ENCODE measurements at regions not wholly inside any gene's neighbourhood (a gene's known extent, or its start where the extent isn't known, plus 50 kb on each side); places are given as distances from the start of the nearest gene placed in this dataset.

- Histone ChIP-seq H4K5ac (ENCODE audit: low read depth, low read length) (no peak overlapping the region), H2BK120ac (ENCODE audit: low read depth, low read length) (no peak overlapping the region), H2AK9ac (replicated peaks; ENCODE audit: low read depth, low read length, poor library complexity) (no peak overlapping the region), H2BK20ac (ENCODE audit: low read depth, low read length) (no peak overlapping the region), H4K20me1 (ENCODE audit: insufficient read depth, low read length) (no peaks in the 10 kb centered on the region), H4K8ac (ENCODE audit: low read depth in 2 of 2, low read length in 2 of 2) (no peak overlapping the region), H3K9ac (ENCODE audit: low read depth, low read length) (no peak overlapping the region), H4K91ac (ENCODE audit: insufficient read depth, low read depth, low read length) (no peak overlapping the region), H3K56ac (ENCODE audit: extremely low read depth, insufficient read depth, low read length) (no peak overlapping the region), H2AFZ (replicated peaks; ENCODE audit: low read length, poor library complexity) (no peak overlapping the region), H2AK5ac (ENCODE audit: low read depth, low read length) (no peak overlapping the region), H3K4me1 (ENCODE audit: control insufficient read depth, insufficient read depth, low read length) (no peaks in the 10 kb centered on the region), H3K4ac (ENCODE audit: low read depth, low read length) (no peak overlapping the region), H3K18ac (ENCODE audit: low read depth, low read length) (no peak overlapping the region), H3K14ac (replicated peaks; ENCODE audit: low read depth, low read length) (no peak overlapping the region), H3K9me1 (ENCODE audit: insufficient read depth, low read length) (no peaks in the 10 kb centered on the region), H3K27me3 (ENCODE audit: control insufficient read depth, insufficient read depth, low read length) (no peaks in the 10 kb centered on the region), H3K9me3 (ENCODE audit: control insufficient read depth, insufficient read depth, low read length) (no peaks in the 10 kb centered on the region), H3K23ac (ENCODE audit: low read depth, low read length) (no peak overlapping the region), H3K4me2 (ENCODE audit: low read depth, low read length) (no peak overlapping the region), H3K27ac (ENCODE audit: insufficient read depth, low read length) (no peak overlapping the region), H2BK15ac (ENCODE audit: low read depth, low read length) (no peak overlapping the region), H2BK5ac (ENCODE audit: low read depth, low read length, poor library complexity, severe bottlenecking) (no peak overlapping the region), H3K36me3 (ENCODE audit: control insufficient read depth, insufficient read depth, low read length) (no peaks in the 10 kb centered on the region), H3K79me1 (ENCODE audit: low read depth in 1 of 2, low read length in 2 of 2) (no peaks in the 10 kb centered on the region), H3K4me3 (ENCODE audit: insufficient read depth, low read depth, low read length) (no peak overlapping the region)
- in situ Hi-C loops (cut with MboI; ENCODE audit: low sequenced_read_pairs) (no loop called here), intact Hi-C loops (cut with micrococcal nuclease) (no loop called here), dilution Hi-C loops (cut with HindIII; ENCODE audit: low sequenced_read_pairs, unreplicated experiment) (no loop called here)
- BruUV-seq (replicated peaks), result no TSS peak
- no peak for TF ChIP-seq RFX5 (IDR thresholded peaks at IDR 0.05; ENCODE audit: low read depth, low read length)
- no peak for TF ChIP-seq NFE2L2 (IDR thresholded peaks at IDR 0.05; ENCODE audit: low read depth, low read length)
- TF ChIP-seq, protein P1, sequence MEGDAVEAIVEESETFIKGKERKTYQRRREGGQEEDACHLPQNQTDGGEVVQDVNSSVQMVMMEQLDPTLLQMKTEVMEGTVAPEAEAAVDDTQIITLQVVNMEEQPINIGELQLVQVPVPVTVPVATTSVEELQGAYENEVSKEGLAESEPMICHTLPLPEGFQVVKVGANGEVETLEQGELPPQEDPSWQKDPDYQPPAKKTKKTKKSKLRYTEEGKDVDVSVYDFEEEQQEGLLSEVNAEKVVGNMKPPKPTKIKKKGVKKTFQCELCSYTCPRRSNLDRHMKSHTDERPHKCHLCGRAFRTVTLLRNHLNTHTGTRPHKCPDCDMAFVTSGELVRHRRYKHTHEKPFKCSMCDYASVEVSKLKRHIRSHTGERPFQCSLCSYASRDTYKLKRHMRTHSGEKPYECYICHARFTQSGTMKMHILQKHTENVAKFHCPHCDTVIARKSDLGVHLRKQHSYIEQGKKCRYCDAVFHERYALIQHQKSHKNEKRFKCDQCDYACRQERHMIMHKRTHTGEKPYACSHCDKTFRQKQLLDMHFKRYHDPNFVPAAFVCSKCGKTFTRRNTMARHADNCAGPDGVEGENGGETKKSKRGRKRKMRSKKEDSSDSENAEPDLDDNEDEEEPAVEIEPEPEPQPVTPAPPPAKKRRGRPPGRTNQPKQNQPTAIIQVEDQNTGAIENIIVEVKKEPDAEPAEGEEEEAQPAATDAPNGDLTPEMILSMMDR (conservative IDR thresholded peaks at IDR 0.05; ENCODE audit: low read depth, low read length), result no peak
- no peak for TF ChIP-seq CHD1 (IDR thresholded peaks at IDR 0.05; ENCODE audit: low read depth, low read length)
- no peak for TF ChIP-seq RAD21 (IDR thresholded peaks at IDR 0.05; ENCODE audit: low read length)
- TF ChIP-seq MAZ (IDR thresholded peaks at IDR 0.05; ENCODE audit: borderline replicate concordance, low read depth, low read length), result no peak
- TF ChIP-seq POLR2A (IDR thresholded peaks at IDR 0.05; ENCODE audit: low read depth, low read length), result no peak
- TF ChIP-seq RCOR1 (IDR thresholded peaks at IDR 0.05; ENCODE audit: insufficient replicate concordance, low read length), result no peak
- TF ChIP-seq, protein P2, sequence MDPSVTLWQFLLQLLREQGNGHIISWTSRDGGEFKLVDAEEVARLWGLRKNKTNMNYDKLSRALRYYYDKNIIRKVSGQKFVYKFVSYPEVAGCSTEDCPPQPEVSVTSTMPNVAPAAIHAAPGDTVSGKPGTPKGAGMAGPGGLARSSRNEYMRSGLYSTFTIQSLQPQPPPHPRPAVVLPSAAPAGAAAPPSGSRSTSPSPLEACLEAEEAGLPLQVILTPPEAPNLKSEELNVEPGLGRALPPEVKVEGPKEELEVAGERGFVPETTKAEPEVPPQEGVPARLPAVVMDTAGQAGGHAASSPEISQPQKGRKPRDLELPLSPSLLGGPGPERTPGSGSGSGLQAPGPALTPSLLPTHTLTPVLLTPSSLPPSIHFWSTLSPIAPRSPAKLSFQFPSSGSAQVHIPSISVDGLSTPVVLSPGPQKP (IDR thresholded peaks at IDR 0.05; ENCODE audit: borderline replicate concordance, low read depth, low read length), result no peak
- TF ChIP-seq MXI1 (IDR thresholded peaks at IDR 0.05; ENCODE audit: borderline replicate concordance, low read depth, low read length), result no peak
- TF ChIP-seq FOS (IDR thresholded peaks at IDR 0.05; ENCODE audit: low read depth, low read length), result no peak
- TF ChIP-seq MAFK (IDR thresholded peaks at IDR 0.05; ENCODE audit: low read depth, low read length), result no peak
- no peak for TF ChIP-seq BHLHE40 (IDR thresholded peaks at IDR 0.05; ENCODE audit: low read depth, low read length)
- no peak for TF ChIP-seq CEBPB (IDR thresholded peaks at IDR 0.05; ENCODE audit: low read depth, low read length)
- TF ChIP-seq SMC3 (IDR thresholded peaks at IDR 0.05; ENCODE audit: low read depth, low read length), result no peak
- TF ChIP-seq USF2 (IDR thresholded peaks at IDR 0.05; ENCODE audit: low read depth, low read length), result no peak
- 95 to 100% methylated on average over 2 to 3 of the region's 3 CpGs for WGBS, 2 experiments (ENCODE audit: extremely low coverage in 2 of 2, insufficient read length in 1 of 2)
- POLR2A ChIA-PET (ENCODE audit: unreplicated experiment), result no interaction called here
- ATAC-seq (ENCODE audit: low read depth), result no peak
- DNase-seq, result no peak
- CTCF ChIA-PET, result no interaction called here
Observed at GRCh38 chr11:104238916-104239315, 75.0 kb upstream of the PDGFD start.

All from IMR-90 (cell line).